ENCODE measurements at regions not wholly inside any gene's neighbourhood (a gene's known extent, or its start where the extent isn't known, plus 50 kb on each side); places are given as distances from the start of the nearest gene placed in this dataset.

DNA sequence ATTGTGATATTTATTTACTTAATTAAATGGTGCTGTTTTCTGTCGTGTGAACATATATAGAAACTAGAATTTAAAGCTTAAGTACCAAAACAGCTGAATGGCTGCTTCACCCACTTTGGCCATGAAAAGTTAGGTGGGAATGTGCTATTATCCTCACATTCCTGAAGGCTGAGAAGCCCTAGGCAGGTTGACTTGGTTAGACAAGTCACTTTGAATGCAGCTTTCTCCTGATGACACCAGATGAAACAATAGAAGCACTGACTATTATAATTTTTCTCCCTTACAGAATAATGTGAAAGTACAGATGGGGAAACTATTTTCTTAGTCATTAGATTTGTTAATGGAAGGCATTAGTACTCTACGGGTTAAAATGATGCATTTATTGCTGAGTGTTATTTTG, 65.1 kb upstream of the C5orf46 start:
- TF ChIP-seq, protein P1, sequence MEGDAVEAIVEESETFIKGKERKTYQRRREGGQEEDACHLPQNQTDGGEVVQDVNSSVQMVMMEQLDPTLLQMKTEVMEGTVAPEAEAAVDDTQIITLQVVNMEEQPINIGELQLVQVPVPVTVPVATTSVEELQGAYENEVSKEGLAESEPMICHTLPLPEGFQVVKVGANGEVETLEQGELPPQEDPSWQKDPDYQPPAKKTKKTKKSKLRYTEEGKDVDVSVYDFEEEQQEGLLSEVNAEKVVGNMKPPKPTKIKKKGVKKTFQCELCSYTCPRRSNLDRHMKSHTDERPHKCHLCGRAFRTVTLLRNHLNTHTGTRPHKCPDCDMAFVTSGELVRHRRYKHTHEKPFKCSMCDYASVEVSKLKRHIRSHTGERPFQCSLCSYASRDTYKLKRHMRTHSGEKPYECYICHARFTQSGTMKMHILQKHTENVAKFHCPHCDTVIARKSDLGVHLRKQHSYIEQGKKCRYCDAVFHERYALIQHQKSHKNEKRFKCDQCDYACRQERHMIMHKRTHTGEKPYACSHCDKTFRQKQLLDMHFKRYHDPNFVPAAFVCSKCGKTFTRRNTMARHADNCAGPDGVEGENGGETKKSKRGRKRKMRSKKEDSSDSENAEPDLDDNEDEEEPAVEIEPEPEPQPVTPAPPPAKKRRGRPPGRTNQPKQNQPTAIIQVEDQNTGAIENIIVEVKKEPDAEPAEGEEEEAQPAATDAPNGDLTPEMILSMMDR (IDR thresholded peaks at IDR 0.05): no peak
- TF ChIP-seq MYBL2 (CRISPR knock-in tag; IDR thresholded peaks at IDR 0.05): no peak
- TF ChIP-seq, protein P2, sequence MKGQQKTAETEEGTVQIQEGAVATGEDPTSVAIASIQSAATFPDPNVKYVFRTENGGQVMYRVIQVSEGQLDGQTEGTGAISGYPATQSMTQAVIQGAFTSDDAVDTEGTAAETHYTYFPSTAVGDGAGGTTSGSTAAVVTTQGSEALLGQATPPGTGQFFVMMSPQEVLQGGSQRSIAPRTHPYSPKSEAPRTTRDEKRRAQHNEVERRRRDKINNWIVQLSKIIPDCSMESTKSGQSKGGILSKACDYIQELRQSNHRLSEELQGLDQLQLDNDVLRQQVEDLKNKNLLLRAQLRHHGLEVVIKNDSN (CRISPR knock-in tag; IDR thresholded peaks at IDR 0.05): no peak

Measured in WTC11 (cell line).